ENCODE measurements at regions not wholly inside any gene's neighbourhood (a gene's known extent, or its start where the extent isn't known, plus 50 kb on each side); places are given as distances from the start of the nearest gene placed in this dataset.

DNA sequence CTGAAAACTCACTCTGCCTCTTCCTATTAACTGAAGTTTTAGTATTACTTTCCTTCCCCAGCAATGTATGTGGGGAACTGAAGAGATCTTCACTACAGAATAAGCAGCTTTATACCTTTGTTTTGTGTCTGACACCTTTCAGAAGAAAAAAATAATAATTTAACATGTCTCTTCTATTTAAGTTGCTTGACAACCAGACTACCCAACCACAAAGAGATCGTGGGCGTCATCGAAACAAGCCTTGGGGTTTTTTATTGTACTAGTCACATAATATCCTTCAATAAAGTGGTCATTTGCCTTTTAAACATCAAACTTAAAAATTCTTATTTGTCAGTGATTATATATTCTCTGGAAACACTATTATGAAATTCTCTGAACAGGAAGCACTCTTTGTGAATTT lies 123.7 kb downstream of the CHD9NB start:
- no peak overlapping the region for H3K4me3 Mint-ChIP-seq

DNA sequence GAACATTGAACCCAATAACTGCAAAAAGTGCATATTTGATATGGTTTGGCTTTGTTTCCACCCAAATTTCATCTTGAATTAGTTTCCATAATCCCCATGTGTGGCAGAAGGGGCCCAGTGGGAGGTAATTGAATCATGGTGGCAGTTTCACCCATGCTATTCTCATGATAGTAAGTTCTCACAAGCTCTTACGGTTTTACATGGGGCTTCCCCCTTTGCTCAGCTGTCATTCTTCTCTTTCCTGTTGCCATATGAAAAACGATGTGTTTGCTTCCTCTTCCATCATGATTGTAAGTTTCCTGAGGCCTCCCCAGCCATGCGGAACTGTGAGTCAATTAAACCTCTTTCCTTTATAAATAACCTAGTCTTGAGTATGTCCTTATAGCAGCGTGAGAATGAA lies 127.6 kb downstream of the CHD9NB start:
- no peak overlapping the region for H3K4me3 Mint-ChIP-seq
- TF ChIP-seq, protein P1, sequence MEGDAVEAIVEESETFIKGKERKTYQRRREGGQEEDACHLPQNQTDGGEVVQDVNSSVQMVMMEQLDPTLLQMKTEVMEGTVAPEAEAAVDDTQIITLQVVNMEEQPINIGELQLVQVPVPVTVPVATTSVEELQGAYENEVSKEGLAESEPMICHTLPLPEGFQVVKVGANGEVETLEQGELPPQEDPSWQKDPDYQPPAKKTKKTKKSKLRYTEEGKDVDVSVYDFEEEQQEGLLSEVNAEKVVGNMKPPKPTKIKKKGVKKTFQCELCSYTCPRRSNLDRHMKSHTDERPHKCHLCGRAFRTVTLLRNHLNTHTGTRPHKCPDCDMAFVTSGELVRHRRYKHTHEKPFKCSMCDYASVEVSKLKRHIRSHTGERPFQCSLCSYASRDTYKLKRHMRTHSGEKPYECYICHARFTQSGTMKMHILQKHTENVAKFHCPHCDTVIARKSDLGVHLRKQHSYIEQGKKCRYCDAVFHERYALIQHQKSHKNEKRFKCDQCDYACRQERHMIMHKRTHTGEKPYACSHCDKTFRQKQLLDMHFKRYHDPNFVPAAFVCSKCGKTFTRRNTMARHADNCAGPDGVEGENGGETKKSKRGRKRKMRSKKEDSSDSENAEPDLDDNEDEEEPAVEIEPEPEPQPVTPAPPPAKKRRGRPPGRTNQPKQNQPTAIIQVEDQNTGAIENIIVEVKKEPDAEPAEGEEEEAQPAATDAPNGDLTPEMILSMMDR (conservative IDR thresholded peaks at IDR 0.05): no peak
- no peaks in the 10 kb centered on the region for H3K27me3 ChIP-seq (ENCODE audit: control insufficient read depth, insufficient read depth, low read length, poor library complexity, severe bottlenecking)
- DNase-seq: no peak
- WGBS, 2 experiments (ENCODE audit: insufficient coverage in 1 of 2, insufficient read length in 1 of 2): 76 to 84% methylated on average over 3 of the region's 4 CpGs
- H3K9ac ChIP-seq (ENCODE audit: extremely low read depth, low read length, poor library complexity, severe bottlenecking): no peak overlapping the region
- no peak overlapping the region for H3K4me3 ChIP-seq (ENCODE audit: low read length)
- H3K36me3 Mint-ChIP-seq (ENCODE audit: low read depth): no peaks in the 10 kb centered on the region
- H3K4me1 Mint-ChIP-seq: no peaks in the 10 kb centered on the region
- no peaks in the 10 kb centered on the region for H3K9me3 Mint-ChIP-seq
- no peaks in the 10 kb centered on the region for H3K36me3 ChIP-seq (ENCODE audit: control insufficient read depth, insufficient read depth, low read length)
- H3K27ac Mint-ChIP-seq: no peak overlapping the region
- no peaks in the 10 kb centered on the region for H3K4me1 ChIP-seq (ENCODE audit: control insufficient read depth, insufficient read depth, low read length)
- no peaks in the 10 kb centered on the region for H3K27me3 Mint-ChIP-seq (ENCODE audit: insufficient read depth)
- no peaks in the 10 kb centered on the region for H3K9me3 ChIP-seq (ENCODE audit: control insufficient read depth, low read length)
- H3K27ac ChIP-seq (ENCODE audit: low read depth, low read length): no peak overlapping the region

More for the DNA sequence above, 123.7 kb downstream of the CHD9NB start:
- no peaks in the 10 kb centered on the region for H3K9me3 ChIP-seq (ENCODE audit: control insufficient read depth, low read length)
- no peaks in the 10 kb centered on the region for H3K36me3 ChIP-seq (ENCODE audit: control insufficient read depth, insufficient read depth, low read length)
- H3K27me3 Mint-ChIP-seq (ENCODE audit: insufficient read depth): no peaks in the 10 kb centered on the region
- H3K9ac ChIP-seq (ENCODE audit: extremely low read depth, low read length, poor library complexity, severe bottlenecking): no peak overlapping the region
- 90% methylated on average over 3 of the region's 3 CpGs; no CpG with 5 or more reads in 1 of the 2 experiments for WGBS, 2 experiments (ENCODE audit: insufficient coverage in 1 of 2, insufficient read length in 1 of 2)
- H3K27me3 ChIP-seq (ENCODE audit: control insufficient read depth, insufficient read depth, low read length, poor library complexity, severe bottlenecking): no peaks in the 10 kb centered on the region
- H3K4me1 ChIP-seq (ENCODE audit: control insufficient read depth, insufficient read depth, low read length): no peaks in the 10 kb centered on the region
- H3K4me1 Mint-ChIP-seq: no peaks in the 10 kb centered on the region
- TF ChIP-seq, protein P1 (conservative IDR thresholded peaks at IDR 0.05): no peak
- H3K9me3 Mint-ChIP-seq: no peaks in the 10 kb centered on the region
- H3K4me3 ChIP-seq (ENCODE audit: low read length): no peak overlapping the region
- H3K27ac ChIP-seq (ENCODE audit: low read depth, low read length): no peak overlapping the region
- H3K27ac Mint-ChIP-seq: no peak overlapping the region
- no peaks in the 10 kb centered on the region for H3K36me3 Mint-ChIP-seq (ENCODE audit: low read depth)
- DNase-seq: no peak

DNA sequence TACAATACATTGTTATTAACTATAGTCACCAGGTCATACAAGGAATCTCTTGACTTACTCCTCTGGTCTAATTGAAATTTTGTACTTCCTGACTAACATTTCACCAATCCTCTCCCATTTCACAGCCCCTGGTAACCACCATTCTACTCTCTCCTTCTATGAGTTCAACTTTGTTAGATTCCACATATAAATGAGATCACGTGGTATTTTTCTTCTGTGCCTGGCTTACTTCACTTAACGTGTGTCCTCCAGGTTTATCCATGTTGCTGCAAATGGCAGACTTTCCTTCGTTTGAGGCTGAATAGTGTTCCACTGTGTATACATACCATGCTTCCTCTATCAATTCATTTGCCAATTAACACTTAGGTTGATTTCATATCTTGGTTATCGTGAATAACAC lies 128.5 kb downstream of the CHD9NB start:
- Mint-ChIP-seq H3K9me3 (no peaks in the 10 kb centered on the region), H3K4me3 (no peak overlapping the region), H3K27ac (no peak overlapping the region), H3K4me1 (no peaks in the 10 kb centered on the region), H3K36me3 (ENCODE audit: low read depth) (no peaks in the 10 kb centered on the region), H3K27me3 (ENCODE audit: insufficient read depth) (no peaks in the 10 kb centered on the region)
- H3K4me1 ChIP-seq (ENCODE audit: control insufficient read depth, insufficient read depth, low read length): no peaks in the 10 kb centered on the region
- H3K27ac ChIP-seq (ENCODE audit: low read depth, low read length): no peak overlapping the region
- no peak for DNase-seq
- TF ChIP-seq, protein P1 (conservative IDR thresholded peaks at IDR 0.05): no peak
- 92 to 100% methylated on average over 3 to 4 of the region's 4 CpGs for WGBS, 2 experiments (ENCODE audit: insufficient coverage in 1 of 2, insufficient read length in 1 of 2)
- H3K36me3 ChIP-seq (ENCODE audit: control insufficient read depth, insufficient read depth, low read length): no peaks in the 10 kb centered on the region
- no peaks in the 10 kb centered on the region for H3K27me3 ChIP-seq (ENCODE audit: control insufficient read depth, insufficient read depth, low read length, poor library complexity, severe bottlenecking)
- no peak overlapping the region for H3K9ac ChIP-seq (ENCODE audit: extremely low read depth, low read length, poor library complexity, severe bottlenecking)
- no peaks in the 10 kb centered on the region for H3K9me3 ChIP-seq (ENCODE audit: control insufficient read depth, low read length)
- no peak overlapping the region for H3K4me3 ChIP-seq (ENCODE audit: low read length)

Measured in endodermal cell (in vitro differentiated cells).